GM19043 (cell line): ENCODE measurements at regions not wholly inside any gene's neighbourhood (a gene's known extent, or its start where the extent isn't known, plus 50 kb on each side); places are given as distances from the start of the nearest gene placed in this dataset.
"Not testable (repeated sequence)": the region's sequence is repeated elsewhere in the genome, so short reads cannot be mapped to it uniquely, and the experiment has no call there.

Source experiments
- ATAC-seq: cut with Tn5 transposase; IDR thresholded peaks from one replicate; pipeline ENCODE4 v1.9.1; 2021; ENCODE audit warnings: low read depth; ENCODE audit not compliant: unreplicated experiment

DNA sequence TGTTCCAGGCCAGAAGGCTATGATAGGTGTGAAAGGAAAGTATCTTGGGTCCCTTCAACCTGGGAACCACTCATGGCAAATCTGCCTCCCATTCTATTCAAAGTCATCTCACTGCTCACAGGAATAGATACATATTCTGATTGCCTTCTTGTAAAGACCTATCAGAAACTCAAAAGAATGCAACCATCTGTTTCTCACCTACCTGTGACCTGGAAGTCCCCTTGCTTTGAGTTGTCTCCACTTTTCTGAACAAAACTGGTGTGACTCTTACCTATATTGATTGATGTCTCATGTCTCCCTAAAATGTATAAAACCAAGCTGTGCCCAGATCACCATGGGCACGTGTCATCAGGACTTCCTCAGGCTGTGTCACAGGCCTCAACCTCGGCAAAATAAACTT lies 1149.3 kb downstream of the NSUN3 start:
- ATAC-seq = no peak

DNA sequence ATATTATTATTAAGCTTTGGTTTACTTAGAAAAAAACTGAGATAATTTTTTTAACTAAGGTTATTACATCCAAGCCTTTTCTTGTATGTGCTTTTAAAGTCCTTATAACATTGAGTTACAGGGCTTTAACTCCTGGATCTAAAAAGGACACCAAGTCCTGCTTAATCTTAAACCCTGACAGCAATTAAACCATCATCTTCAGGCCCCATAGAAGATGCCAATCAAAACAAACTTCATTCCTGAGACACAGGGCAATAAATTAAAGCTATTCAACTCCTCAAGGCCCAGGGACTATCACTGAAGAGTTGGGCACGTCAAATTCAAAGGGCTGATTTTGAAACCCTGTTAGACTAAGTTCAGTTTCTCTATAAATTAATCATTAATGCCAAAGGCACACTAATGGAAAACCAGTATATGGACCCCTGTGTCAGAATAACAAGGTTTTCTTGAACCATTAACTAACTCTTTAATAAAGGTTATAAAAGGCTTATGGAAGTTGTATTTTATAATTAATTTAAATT lies 1152.6 kb downstream of the NSUN3 start:
- no peak for ATAC-seq

DNA sequence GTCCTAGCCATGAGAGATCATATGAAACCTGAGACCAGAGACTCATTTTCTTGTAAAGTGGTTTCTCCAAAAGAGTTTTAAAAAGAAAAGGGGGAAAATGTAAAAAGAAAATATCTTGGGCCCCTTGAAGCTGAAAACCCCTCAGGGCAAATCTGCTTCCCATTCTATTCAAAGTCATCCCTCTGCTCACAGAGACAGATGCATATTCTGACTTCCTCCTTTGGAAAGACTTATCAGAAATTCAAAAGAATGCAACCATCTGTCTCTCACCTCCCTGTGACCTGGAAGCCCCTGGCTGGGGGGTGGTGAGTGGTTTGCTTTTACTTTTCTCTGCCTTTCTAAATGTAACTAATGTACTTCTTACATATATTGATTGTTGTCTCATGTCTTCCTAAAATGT lies 1154.8 kb downstream of the NSUN3 start:
- ATAC-seq = no peak

DNA sequence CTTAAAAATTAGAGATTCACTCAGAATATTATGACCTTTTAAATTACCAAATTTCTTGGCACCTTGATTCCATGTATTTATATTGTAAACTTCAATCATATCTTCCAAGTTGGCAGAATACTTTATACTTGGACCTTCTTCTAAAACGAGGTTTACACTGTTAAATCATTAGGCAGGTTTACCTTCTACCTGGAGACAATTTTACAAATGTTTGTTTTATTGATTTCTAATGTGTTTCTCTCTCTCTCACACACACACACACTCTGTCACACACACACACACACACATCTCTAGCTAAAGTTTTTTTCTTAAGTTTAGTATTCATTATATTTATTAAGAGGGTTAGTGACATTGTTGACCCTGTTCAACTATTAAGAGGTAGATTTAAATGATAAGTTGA lies 1155.6 kb downstream of the NSUN3 start:
- ATAC-seq = no peak

DNA sequence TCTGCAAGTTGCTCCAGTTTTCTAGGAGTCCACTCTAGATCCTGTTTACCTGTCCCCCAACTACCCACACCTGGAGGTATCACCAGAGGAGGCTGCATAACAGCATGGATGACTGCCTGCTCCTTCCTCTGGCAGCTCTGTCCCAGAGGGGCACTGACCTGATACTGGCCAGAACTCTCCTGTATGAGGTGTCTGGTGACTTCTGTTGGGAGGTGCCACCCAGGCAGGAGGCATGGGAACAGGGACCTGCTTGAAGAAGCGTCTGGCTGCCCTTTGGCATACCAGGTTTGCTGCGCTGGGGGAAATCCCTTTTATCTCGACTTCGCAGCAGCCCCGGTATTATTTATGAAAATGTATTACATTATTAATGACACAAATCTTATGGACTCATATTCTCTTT lies 1163.6 kb downstream of the NSUN3 start:
- ATAC-seq = no peak

DNA sequence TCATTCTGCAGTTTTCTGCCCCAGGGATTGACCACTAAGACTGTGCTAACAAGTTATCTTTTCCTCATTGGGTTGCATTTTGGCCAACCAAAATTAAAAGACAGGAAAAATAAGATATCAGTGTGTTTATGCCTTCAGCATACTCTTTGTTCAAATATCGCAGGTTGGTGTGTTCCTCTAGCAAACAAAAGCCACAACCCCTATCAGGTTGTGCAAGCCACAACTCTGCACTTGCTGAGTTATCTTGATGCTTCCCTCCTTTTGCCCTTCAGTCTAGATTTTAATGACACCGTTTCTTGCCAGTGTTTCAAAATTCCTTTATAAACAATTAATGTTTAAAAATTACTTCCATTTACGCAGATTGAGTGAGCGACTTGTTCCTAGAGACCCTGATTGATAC lies 1164.2 kb downstream of the NSUN3 start:
- ATAC-seq = no peak

DNA sequence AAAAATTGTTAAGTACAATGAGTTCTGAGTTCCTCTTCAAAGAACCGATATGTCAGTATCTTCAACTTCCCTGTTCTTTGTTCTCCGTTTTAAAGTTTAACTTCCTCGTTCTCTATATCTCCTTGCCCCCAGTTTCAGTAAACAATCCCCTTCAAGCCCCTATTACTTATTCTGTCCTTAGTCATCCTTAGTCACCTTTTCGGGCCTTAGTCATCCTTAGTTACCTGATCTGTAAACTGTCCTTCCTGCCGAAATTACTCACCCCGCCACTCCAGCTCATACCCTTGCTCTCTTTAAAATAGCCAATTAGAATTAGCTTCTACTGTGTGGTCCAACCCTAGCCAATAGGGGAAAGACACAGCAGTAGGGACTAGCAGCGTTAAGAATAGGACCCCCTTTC lies 1165.6 kb downstream of the NSUN3 start:
- ATAC-seq = no peak

DNA sequence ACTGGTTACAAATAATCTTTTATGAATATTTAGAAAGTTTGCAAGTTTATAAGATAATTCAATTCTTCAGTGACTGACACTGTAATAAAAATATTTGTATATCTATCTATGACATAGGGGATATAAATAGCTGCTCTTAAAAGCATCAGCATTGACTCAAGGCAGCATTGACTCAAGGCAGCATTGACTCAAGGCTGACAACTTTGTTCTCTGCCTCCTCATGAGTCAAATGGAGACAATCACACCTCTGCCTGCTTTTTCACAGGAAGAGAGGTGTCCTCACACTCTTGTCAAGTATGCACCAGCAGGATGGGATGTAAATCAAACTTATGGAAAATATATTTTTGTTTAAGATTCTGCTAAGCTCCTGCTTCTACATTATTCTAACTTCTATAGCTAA lies 1173.1 kb downstream of the NSUN3 start:
- ATAC-seq = no peak

DNA sequence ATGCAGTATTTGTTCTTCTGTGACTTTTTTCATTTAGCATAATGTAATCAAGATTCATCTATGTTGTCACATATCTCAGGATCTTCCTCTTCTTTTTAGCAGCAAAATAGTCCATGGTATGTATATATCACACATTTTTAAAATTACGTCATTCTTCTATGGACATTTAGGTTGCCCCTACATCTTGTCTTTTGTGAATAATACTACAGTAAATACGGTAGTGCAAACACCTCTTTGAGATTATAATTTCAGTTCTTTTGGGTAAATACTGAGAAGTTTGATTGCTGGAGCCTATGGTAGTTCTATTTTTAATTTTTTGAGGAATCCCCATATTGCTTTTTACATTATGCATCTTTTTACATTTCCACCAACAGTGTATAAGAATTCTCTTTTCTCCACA lies 1174.9 kb downstream of the NSUN3 start:
- no peak for ATAC-seq

DNA sequence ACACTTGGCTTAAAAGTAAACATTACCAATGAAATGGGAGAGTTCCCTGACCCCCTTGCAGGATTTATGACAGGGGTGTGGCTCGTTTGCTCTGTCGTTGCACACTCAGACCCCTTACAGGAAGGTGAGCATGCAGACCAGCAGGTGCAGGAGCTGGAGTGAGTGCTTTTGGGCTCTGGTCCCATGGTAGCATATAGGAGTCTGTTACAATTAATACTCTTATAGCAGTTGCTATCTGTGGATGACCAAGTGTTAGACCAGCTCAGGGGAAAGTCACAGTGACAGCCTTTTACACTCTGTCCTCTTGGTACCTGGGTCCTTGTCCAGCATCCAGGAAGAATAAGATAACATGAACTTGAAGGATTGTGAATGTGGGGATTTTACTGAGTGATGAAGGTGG lies 1177.5 kb downstream of the NSUN3 start:
- ATAC-seq = no peak

DNA sequence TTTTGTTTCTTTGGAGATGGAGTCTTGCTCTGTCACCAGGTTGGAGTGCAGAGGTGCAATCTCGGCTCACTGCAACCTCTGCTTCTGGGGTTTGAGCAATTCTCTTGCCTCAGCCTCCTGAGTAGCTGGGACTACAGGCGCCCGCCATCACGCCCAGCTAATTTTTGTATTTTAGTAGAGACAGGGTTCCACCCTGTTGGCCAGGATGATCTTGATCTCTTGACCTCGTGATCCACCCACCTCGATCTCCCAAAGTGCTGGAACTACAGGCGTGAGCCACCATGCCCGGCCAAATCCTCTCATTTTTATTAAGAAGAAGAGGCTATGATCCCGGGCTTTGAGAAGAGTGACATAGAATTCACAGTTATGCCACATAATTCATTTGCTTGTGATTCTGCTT lies 1178.4 kb downstream of the NSUN3 start:
- ATAC-seq = not testable (repeated sequence)

DNA sequence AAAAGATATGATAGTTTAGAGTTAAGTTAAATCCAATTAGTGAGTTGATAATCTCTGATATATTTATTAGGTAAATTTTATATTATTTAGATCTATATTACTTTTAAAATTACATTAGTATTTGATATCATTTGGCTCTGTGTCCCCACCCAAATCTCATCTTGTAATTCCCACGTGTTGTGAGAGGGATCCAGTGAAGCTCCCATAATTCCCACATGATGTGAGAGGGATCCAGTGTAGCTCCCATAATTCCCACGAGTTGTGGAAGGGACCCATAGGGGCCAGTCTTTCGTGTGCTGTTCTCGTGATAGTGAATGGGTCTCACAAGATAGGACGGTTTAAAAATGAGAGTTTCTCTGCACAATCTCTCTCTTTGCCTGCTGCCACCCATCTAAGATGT lies 1183.6 kb downstream of the NSUN3 start:
- ATAC-seq = no peak

DNA sequence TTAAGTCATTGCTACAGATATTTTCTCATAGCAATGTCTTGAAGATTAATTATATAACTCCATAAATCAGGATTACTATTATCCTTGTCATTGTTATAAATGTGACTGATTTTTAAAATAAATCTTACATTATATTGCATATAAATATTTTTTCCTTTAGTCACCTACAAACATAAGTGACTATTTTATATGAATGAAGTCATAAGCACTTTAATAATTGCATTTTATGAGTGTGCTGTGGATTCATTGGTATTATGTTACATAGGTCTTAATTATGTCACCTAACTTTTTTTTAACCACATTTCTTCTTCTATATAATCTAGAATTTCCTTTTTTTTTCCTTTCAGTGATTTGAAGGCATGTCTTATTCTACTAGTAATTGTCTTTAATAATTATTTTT lies 1191.2 kb downstream of the NSUN3 start:
- ATAC-seq = no peak

DNA sequence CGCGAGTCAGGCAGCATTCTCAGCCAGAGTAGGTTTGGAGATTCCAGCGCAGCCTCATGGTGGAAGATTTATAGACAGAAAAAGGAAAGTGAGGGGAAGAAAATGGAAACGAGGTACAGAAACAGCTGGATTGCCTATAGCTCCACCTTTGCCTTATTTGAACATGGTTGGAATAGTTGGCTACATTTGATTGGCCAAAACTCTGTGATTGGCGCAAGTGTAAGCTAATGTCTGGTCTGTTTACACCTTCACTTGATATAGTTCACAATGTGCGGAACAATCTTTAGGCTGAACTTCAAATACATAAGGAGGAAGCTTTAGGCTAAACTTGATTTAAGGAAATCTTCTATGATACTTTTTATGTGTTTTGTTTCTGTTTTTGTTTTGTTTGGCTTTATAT lies 1191.9 kb downstream of the NSUN3 start:
- no peak for ATAC-seq

DNA sequence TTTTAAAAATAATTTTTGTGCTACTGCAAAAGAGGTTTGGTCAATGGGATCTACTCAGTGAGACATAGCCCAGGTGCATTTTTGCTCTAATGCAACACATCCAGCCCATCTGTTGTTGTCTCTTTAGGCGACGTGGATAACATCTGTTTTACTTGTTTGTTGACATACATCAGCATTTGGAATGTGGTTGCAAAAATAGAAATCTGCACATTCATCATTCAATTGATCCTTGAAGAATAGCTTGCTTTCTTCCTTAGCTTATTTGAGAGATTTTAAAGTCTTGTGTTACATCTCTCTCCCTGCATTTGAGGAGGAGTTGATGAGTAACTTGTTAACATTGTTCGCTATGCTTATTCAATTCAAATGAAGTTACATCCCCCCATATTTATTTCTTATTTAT lies 1202.3 kb downstream of the NSUN3 start:
- ATAC-seq = no peak

DNA sequence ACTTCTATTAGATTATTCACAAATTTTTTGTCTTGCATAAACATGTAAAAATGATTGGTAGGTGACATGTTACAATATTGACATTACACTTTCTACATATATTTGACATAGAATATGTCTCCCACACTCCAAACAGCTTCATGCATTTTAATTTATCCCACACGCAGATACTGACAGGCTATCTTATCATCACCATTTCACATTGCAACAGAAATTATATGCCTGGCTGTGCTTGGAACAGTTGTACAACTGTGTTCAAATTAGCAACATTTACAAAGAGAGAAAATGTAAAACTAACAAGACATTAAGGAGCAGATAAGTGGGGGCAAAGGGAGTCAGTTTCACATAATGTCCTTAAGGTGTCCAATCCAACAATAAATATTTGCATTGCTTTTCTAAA lies 1208.5 kb downstream of the NSUN3 start:
- no peak for ATAC-seq

DNA sequence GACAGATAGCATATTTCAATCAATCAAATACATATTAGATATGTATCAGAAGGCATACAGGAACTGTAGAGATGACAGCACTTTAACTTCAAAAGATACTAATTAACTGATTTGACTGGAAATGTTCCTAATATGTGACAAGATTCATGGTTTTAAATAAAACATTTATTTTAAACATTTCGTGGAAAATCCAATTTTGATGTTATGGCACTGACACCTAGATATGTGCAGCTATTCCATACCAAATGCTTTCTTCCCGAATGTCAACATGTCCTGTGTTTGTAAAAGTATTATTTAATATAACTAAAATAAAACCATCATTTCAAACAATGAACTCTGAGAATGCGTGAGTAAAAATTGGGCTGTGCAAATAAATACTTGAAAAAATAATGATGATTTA lies 1209.3 kb downstream of the NSUN3 start:
- ATAC-seq = no peak

DNA sequence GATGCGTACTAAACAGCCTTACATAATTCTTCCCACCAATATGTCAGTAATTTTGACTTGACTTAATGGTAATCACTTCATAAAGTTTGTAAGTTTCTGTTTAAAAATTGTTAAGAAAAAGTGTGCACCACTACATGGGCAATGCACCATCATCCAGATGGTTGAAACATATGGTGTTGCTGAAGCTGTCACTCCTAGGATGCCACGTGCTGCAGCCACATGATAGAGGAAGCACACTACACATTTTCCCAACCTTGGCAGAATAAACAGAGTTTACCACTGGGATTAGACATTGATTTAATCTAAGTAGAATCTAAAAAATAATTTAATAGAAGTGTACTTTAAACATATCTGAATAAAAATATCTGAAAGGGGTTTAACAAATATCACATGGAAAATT lies 1209.9 kb downstream of the NSUN3 start:
- no peak for ATAC-seq

DNA sequence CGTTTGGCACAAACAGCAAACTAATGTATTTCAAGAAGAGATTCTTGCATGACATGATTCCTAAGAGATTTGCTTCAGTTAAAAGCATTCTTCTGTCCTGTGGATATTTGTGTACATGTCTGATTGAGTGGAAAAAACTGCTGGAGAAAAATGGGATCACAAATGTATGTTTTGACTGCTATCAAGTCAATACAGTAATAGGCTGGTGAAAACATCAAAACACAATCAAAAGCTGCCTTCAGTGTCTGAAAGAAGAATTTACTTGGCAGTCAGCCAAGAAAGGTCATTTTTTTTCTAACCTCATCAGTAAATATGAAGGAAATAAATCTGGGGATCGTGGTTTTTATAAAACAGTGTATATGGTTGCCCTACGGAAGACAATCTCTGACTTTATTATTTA lies 1214.8 kb downstream of the NSUN3 start:
- no peak for ATAC-seq

DNA sequence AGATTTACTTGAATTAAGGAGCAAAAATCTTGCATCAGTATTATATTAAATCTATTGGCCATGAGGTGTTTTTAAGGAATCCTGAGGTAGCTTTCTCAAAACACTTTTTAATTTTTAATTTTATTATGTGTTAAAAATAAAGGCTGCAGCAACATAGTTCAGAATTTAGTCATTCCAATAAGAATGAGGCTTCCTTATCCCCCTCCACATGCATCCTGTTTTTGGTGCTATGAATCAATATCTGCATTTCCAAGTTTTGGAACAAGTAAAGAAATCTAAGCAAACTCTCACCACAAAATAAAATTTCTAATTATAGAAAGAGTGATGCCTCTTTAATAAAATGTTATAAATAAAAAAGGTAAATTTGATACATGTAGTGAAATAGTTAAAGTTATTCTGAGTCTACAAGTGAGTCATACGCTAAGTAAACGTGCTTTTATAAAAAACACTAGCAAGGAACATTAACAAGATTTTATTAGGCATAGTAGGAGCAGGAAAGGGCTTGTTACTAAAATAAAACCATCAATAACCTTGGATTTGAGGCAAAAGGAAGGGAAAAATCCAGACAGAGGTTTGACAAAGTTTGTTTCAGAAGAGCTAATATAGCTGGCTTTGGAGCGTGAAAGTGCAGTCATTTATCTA lies 1218.0 kb downstream of the NSUN3 start:
- ATAC-seq = no peak

DNA sequence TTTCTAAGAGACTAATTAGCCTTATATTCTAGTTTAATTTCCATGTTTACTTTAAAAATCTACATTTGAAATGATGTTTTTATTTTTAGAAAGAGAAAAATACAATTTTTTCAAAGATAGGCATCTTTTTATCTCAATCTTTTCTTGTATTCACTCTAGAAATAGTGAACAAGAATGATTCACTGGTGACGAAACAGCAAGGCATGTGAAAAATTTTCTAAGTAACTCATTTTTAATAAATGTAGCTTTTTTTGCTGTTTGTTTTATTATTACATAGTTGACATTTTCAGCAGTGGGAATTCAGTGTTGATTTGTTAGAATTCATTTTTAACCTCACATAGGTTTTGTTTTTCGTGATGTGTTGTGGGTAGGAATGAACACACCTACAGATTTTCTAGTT lies 1226.4 kb downstream of the NSUN3 start:
- no peak for ATAC-seq

DNA sequence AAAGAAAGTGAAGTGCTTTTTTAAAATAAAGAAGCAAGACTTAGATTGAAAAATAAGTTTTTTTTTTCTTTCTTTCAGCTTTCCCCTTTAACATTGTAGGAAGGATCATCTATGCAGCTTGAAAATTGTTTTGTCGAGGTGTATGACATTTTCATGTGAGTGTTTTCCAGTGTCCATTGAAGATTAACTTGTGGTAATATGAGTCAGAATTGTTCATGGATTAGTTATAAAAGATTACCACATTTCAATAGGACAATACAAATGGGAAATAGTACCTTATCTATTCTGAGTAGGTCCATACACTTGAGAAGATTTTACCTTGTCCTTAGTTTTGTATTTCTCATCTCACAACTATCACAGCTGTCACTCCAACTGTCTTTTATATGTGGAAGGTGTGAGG lies 1234.7 kb downstream of the NSUN3 start:
- no peak for ATAC-seq

DNA sequence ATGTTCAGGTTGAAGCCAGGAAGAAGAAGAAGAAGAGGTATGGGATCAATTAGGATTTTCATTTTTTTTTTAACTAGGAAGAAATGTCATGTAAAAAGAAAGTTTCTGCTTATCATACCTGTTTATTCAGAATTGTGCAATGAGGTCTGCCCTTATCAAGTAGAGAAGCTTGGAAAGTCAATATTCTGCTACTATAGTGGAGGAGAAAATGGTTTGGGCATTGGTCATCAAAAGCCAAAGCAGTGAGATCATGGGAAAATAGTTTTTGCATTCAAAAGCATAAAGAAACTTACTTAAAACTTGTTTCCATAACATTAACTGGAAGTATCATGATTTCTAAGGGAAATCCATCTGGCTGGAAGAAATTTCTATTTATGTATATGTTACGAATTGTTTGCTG lies 1239.2 kb downstream of the NSUN3 start:
- no peak for ATAC-seq
